ENCODE measurements at regions not wholly inside any gene's neighbourhood (a gene's known extent, or its start where the extent isn't known, plus 50 kb on each side); places are given as distances from the start of the nearest gene placed in this dataset.

GRCh38 chr6:113011801-113012200 lies 664.7 kb downstream of the RFPL4B start:
- TF ChIP-seq JUND (IDR thresholded peaks at IDR 0.05) (no peak), CTCF (IDR thresholded peaks at IDR 0.05 in 2 of 3, conservative IDR thresholded peaks at IDR 0.05 in 1 of 3; ENCODE audit: borderline replicate concordance in 1 of 3, insufficient read depth in 1 of 3, low read depth in 2 of 3, low read length in 2 of 3) (no peak), YY1 (IDR thresholded peaks at IDR 0.05; ENCODE audit: extremely low read depth, insufficient replicate concordance, low read depth, low read length) (no peak), POLR2AphosphoS5 (IDR thresholded peaks at IDR 0.05; ENCODE audit: low read depth, low read length) (no peak), EZH2phosphoT487 (IDR thresholded peaks at IDR 0.05; ENCODE audit: borderline replicate concordance) (no peak), TCF7L2 (IDR thresholded peaks at IDR 0.05; ENCODE audit: borderline replicate concordance, extremely low read depth, insufficient read depth, insufficient read length) (no peak), SP1 (IDR thresholded peaks at IDR 0.05; ENCODE audit: low read depth) (no peak), POLR2A (IDR thresholded peaks at IDR 0.05; ENCODE audit: borderline replicate concordance, extremely low read depth, insufficient read depth, insufficient read length) (no peak), RAD21 (IDR thresholded peaks at IDR 0.05; ENCODE audit: low read depth) (no peak), MAX (IDR thresholded peaks at IDR 0.05) (no peak), SIN3A (IDR thresholded peaks at IDR 0.05; ENCODE audit: low read depth) (no peak), REST (IDR thresholded peaks at IDR 0.05; ENCODE audit: low read depth) (no peak), EZH2 (IDR thresholded peaks at IDR 0.05) (no peak)
